GM18858 (cell line): ENCODE measurements at regions not wholly inside any gene's neighbourhood (a gene's known extent, or its start where the extent isn't known, plus 50 kb on each side); places are given as distances from the start of the nearest gene placed in this dataset.

ENCODE experiments used
- ATAC-seq: cut with Tn5 transposase; IDR thresholded peaks from one replicate; pipeline ENCODE4 v1.9.1; 2021; ENCODE audit not compliant: unreplicated experiment

GRCh38 chr9:80586786-80587330 lies 1015.1 kb downstream of the TLE4 start:
- ATAC-seq: no peak

- no peak for ATAC-seq
Measured at GRCh38 chr9:80571953-80572352, 1000.2 kb downstream of the TLE4 start.

GRCh38 chr9:80569236-80569635 lies 997.5 kb downstream of the TLE4 start:
- no peak for ATAC-seq

- no peak for ATAC-seq
Measured at GRCh38 chr9:80561526-80561925, 989.8 kb downstream of the TLE4 start.

DNA sequence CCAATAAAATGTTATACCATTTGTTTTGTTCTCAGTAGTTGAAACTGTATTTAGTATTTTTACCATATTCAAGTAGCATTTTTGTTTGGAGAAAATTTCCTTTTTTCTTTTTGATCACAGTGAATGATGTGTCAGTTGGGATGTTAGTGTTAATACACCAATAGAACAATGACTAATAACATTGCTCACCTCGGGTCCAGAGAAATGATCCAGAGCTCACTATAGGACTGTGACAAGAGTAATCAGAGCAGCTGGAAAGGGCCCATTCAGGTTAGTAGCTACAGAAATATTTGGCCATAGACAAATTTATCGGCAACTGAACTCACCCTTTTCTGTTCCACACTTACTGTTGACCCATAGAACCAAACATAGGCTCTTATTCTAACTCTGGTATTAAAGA lies 989.2 kb downstream of the TLE4 start:
- ATAC-seq: no peak

DNA sequence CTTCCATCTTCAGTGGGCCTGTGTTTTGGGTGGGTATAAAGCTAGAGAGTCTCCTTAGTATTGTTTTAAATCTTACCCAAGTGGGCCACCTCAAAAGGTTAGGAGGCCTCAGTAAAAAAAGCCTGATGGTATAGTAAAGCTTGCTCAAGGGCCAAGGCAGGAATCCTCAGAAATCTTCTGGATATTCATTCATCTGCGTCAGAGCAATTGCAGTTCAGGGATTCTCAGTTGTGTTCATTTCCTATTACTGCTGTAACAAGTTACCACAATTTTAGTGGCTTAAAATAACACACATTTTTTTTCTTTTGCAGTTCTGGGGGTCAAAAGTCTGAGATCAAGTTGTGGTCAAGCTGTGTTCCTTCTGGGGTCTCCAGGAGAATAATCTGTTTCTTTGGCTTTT lies 985.5 kb downstream of the TLE4 start:
- ATAC-seq: no peak

- no peak for ATAC-seq
Measured at GRCh38 chr9:80556631-80557030, 984.9 kb downstream of the TLE4 start.

GRCh38 chr9:80555782-80556325 lies 984.1 kb downstream of the TLE4 start:
- ATAC-seq: no peak

- no peak for ATAC-seq
Measured at GRCh38 chr9:80554856-80555255, 983.1 kb downstream of the TLE4 start.

DNA sequence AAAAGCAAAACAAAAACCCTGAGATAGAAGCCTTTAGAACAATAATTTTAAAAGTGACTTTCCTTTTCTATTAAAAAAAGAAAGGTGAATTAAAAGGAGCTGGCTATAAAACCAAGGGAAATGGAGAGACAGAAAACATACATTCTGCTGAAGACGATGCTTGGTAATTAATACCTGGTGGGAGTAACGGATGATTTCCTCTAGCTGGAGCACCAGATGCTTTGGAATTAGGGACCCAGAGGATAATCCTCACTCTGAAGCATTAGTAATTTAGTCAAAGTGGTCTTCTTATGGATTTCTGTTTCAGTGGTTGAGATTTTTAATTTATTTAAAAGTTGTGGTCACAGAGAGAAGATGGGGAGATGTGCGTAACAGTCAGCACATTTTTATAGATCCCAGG lies 982.5 kb downstream of the TLE4 start:
- ATAC-seq: no peak

DNA sequence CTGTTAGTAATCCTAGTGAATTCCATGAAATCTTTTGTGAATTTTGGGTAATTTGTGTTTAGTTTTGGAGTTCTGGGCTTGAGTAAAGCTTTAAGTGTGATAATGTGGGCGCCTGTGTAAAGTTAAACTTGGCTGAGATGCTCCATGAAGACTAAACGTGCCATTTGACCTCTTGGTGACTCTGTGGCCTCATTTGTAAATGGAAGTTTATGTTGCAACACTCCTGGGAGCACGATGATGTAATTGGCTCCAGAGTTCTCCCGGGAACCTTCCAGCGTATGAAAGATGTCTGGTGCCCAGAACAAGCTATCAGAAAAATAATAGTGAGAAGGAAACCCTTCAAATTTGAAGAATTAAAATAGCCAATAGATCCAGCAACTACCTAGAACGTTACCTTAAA lies 981.2 kb downstream of the TLE4 start:
- no peak for ATAC-seq

DNA sequence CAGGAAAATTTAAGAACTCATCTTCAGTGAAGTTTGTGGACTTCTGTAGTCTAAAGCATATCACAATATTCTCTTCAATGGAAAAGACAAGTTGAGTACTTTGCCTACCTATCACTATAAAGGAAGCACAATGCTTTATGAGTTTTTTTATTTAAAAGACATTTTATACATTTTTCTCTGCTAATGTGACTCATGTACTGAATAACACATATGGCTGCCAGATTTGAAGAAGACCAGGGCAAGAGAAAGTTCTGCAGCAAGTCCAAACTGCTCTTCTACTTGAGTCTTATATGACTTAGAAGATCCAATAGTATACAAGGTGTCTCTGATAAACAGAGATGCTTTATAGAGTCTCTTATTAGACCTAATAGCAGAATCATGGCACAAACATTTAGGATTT lies 978.4 kb downstream of the TLE4 start:
- ATAC-seq: no peak

- ATAC-seq: no peak
Measured at GRCh38 chr9:80547613-80548012, 975.8 kb downstream of the TLE4 start.

- ATAC-seq: no peak
Measured at GRCh38 chr9:80540387-80540786, 968.6 kb downstream of the TLE4 start.

- no peak for ATAC-seq
Measured at GRCh38 chr9:80538976-80539375, 967.2 kb downstream of the TLE4 start.

DNA sequence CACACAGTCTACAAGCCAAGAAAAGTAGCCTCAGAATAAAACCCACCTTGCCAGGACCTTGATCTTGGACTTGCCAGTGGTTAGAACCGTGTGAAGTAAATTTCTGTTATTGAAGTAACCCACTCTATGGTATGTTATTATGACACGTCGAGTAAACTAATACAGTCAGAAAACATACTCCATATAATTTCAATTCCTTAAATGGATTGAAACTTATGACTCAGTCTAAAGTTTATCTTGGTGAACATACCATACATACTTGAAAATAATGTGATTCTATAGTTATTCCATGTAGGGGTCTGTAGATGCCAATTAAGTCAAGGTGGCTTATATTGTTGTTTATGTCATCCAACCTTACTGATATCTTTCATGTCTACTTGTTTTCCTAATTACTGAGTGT lies 950.7 kb downstream of the TLE4 start:
- no peak for ATAC-seq

DNA sequence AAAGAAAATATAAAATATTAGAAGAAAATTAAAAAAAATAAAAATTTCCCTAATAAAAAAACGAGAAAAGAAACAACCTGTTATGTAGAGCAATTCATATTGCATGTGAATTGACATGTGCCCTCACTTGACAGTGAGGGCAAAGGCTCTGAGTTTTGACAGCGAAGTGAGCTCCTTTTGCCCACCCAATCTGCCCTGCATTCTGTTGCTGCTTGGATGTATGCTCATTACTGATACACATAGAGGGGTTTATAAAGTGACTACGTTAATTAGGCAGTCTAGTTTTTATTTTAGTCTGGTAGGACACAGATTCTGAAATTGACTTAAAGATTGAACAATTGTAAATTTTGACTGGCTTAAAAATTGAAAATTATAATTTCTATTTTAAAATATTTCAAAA lies 949.4 kb downstream of the TLE4 start:
- ATAC-seq: no peak

DNA sequence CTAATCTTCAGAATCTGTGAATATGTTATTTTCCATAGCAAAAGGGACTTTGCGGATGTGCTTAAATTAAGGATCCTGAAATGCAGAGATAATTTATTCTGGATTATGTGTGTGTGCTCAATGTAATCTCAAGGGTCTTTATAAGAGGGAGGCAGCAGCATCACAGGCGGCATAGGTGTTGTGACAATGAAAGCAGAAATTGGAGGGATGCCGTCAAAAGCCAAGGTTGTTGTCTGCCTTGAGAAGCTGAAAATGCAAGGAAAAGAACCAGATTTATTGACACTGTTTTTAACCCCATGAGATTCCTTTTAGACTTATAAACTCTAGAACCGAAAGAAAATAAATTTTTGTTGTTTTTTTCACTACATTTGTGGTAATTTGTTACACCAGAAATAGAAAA lies 948.5 kb downstream of the TLE4 start:
- ATAC-seq: no peak

- no peak for ATAC-seq
Measured at GRCh38 chr9:80518441-80518840, 946.7 kb downstream of the TLE4 start.

DNA sequence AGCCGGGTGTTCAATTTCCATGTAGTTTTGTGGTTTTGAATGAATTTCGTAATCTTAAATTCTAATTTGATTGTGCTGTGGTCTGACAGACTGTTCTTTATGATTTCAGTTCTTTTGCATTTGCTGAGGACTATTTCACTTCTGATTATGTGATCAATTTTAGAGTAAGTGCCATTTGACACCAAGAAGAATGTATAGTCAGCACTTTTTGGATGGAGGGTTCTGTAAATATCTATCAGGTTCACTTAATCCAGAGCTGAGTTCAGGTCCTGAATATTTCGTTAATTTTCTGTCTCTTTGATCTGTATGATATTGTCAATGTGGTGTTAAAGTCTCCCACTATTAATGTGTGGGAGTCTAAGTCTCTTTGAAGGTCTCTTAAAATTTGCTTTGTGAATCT lies 944.9 kb downstream of the TLE4 start:
- ATAC-seq: no peak

- ATAC-seq: no peak
Measured at GRCh38 chr9:80509358-80509757, 937.6 kb downstream of the TLE4 start.

- ATAC-seq: no peak
Measured at GRCh38 chr9:80507611-80508010, 935.8 kb downstream of the TLE4 start.

DNA sequence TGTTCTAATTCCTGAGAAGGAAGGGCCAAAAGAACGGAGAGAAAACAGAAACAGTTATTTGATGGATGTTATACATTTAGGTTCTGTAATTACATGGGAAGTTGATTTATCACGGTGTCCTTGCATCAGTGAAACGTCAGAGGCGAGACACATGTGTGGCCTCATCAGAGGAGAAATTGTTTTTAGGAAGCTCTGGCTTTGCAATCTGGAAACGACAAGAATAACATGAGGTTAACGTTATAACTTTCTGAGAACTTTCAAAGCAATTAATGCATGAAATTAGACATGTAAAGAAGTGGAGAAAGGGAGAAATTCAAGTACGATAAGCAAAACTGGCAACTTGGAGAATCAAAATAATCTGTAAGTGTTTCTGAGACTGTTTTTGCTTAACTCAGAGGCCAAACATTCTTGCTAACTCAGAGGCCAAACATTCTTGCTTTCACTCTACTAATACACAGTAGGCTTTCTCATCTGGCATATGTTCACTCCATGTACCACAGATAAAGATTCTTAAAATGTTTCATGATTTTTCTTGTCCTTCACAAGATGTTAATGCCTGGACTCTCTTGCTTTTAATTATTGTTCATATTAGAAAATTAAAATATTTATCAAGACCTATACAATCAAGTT lies 933.0 kb downstream of the TLE4 start:
- no peak for ATAC-seq
